Heart left ventricle (tissue), 13 donors: ENCODE measurements at regions not wholly inside any gene's neighbourhood (a gene's known extent, or its start where the extent isn't known, plus 50 kb on each side); places are given as distances from the start of the nearest gene placed in this dataset.
"Not testable (repeated sequence)": the region's sequence is repeated elsewhere in the genome, so short reads cannot be mapped to it uniquely, and the experiment has no call there.

Experiments used
- POLR2A ChIP-seq, 2 donors: fragments of 450-650 bp; IDR thresholded peaks; one replicate each; pipeline ENCODE4 v1.6.1; 2017; ENCODE audit warnings: antibody characterized with exemption in 2 of 2, mild to moderate bottlenecking in 2 of 2, moderate library complexity in 2 of 2
- TF ChIP-seq, protein P1 (sequence below), 12 donors: fragments of 200-600 bp; sonication (generic) in 4 of 12; IDR thresholded peaks; one replicate each; pipeline versions ENCODE4 v1.5.0 to v1.8.0; 2018 to 2022; ENCODE audit warnings: antibody characterized with exemption in 12 of 12, mild to moderate bottlenecking in 5 of 12
- donor health status: ischemic (EF 13 %, LVEDD 7.1; RV severe dilation, severe dysfunction).
- donor health status: DM: no; HTN: yes; CAD: no.
- donor health status: DM: no; HTN: no; CAD: no.
- donor health status: ischemic (EF 25% LVEDD 6.9; RV normal size, moderate dysfunction).
- donor health status: ischemic (EF 25% LVEDD 5.7; RV mildly dilated, moderate dysfunction).
- donor health status: ischemic (EF 35%, LVEDD 5.7; RV mildly dilated, moderate dysfunction).
- donor health status: nonischemic (EF 11% LVEDD 7.7; RV severe dilation, severe dysfunction).
- donor health status: DM: yes; HTN: yes; CAD: no.
- donor health status: PGD.
- donor health status: ischemic (EF 29% LVEDD 5.4; RV normal size, mild dysfunction).
- donor health status: nonischemic (EF 23%, LVEDD 6.1; RV moderate dilation, normal function).

DNA sequence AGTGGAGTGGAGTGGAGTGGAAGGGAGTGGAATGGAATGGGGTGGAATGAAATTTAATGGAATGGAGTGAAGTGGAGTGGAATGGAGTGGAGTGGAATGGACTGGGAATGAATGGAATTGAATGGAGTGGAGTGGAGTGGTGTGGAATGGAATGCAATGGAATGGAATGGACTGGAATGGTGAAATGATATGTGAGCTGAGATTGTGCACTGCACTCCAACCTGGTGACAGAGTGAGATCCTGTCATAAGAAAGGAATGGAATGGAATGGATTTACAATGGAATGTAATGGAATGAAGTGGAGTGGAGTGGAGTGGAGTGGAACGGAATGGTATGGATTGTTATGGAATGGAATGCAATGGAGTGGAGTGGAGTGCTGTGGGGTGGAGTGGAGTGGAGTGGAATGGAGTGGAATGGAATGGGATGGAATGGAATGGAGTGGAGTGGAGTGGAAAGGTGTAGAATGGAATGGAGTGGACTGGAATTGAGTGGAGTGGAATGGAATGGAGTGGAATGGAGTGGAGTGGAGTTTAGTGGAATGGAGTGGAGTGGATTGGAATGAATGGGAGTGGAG is 356.1 kb upstream of the WSB1 start:
- not testable (repeated sequence) for TF ChIP-seq POLR2A (IDR thresholded peaks at IDR 0.05)
- TF ChIP-seq, protein P1, sequence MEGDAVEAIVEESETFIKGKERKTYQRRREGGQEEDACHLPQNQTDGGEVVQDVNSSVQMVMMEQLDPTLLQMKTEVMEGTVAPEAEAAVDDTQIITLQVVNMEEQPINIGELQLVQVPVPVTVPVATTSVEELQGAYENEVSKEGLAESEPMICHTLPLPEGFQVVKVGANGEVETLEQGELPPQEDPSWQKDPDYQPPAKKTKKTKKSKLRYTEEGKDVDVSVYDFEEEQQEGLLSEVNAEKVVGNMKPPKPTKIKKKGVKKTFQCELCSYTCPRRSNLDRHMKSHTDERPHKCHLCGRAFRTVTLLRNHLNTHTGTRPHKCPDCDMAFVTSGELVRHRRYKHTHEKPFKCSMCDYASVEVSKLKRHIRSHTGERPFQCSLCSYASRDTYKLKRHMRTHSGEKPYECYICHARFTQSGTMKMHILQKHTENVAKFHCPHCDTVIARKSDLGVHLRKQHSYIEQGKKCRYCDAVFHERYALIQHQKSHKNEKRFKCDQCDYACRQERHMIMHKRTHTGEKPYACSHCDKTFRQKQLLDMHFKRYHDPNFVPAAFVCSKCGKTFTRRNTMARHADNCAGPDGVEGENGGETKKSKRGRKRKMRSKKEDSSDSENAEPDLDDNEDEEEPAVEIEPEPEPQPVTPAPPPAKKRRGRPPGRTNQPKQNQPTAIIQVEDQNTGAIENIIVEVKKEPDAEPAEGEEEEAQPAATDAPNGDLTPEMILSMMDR (IDR thresholded peaks at IDR 0.05): not testable (repeated sequence)
